Aorta (tissue), 5 donors: ENCODE measurements at regions not wholly inside any gene's neighbourhood (a gene's known extent, or its start where the extent isn't known, plus 50 kb on each side); places are given as distances from the start of the nearest gene placed in this dataset.
"Not testable (repeated sequence)": the region's sequence is repeated elsewhere in the genome, so short reads cannot be mapped to it uniquely, and the experiment has no call there.

Experiments
- ATAC-seq: fragments of 200-7000 bp; cut with Tn5 transposase; one replicate; pipeline ENCODE4 v1.9.1; 2022; ENCODE audit warnings: moderate library complexity; ENCODE audit not compliant: low FRiP score
- DNase-seq, 2 donors: peaks; one replicate each; pipeline ENCODE4 v3.0.0-alpha.2; 2020
- H3K27ac ChIP-seq, 2 donors: one replicate each; pipeline ENCODE4 v1.5.1; 2013; ENCODE audit warnings: low read length in 2 of 2, mild to moderate bottlenecking in 2 of 2, moderate library complexity in 2 of 2, control low read depth in 1 of 2, inconsistent platforms in 1 of 2, low read depth in 1 of 2
- H3K27me3 ChIP-seq, 2 donors: one replicate each; pipeline ENCODE4 v1.6.1; 2013; ENCODE audit warnings: control low read depth in 1 of 2, low read length in 1 of 2, mild to moderate bottlenecking in 1 of 2, moderate library complexity in 1 of 2; ENCODE audit not compliant: insufficient read depth in 2 of 2, control insufficient read depth in 1 of 2
- H3K36me3 ChIP-seq, 2 donors: one replicate each; pipeline ENCODE4 v1.6.1; 2013; ENCODE audit warnings: control low read depth in 1 of 2, low read length in 1 of 2, mild to moderate bottlenecking in 1 of 2; ENCODE audit not compliant: insufficient read depth in 2 of 2, control insufficient read depth in 1 of 2
- H3K4me1 ChIP-seq, 2 donors: one replicate each; pipeline ENCODE4 v1.6.1; 2013; ENCODE audit warnings: low read length in 2 of 2, control low read depth in 1 of 2, mild to moderate bottlenecking in 1 of 2, moderate library complexity in 1 of 2; ENCODE audit not compliant: insufficient read depth in 2 of 2, control insufficient read depth in 1 of 2
- H3K4me3 ChIP-seq, 2 donors: one replicate each; pipeline ENCODE4 v1.5.1; 2013; ENCODE audit warnings: low read length in 2 of 2, control low read depth in 1 of 2, mild to moderate bottlenecking in 1 of 2
- H3K9me3 ChIP-seq: one replicate; pipeline ENCODE4 v1.6.1; 2013; ENCODE audit warnings: mild to moderate bottlenecking, low read length; ENCODE audit not compliant: control insufficient read depth
- WGBS, 2 donors: extraction: QIAGEN DNeasy Blood & Tissue Kit; methylation state at CpG; one replicate each; pipeline ENCODE4 v1.1.7; 2013; 5-methylcytosine and 5-hydroxymethylcytosine counted together
- intact Hi-C, 2 donors: fragments of 100-400 bp; cut with DNase I; formaldehyde crosslinking; loops; one replicate each; pipeline versions ENCODE4 v1.14.2 to v1.15.0; 2022
- donor health status: healthy with polysubstance abuse.
- donor health status: Bipolar disorder and iron deficiency.
- donor health status: DM: no; HTN: no; CAD: no.
- donor health status: DM: no; HTN: no; CAD: no.
- donor health status: DM: yes; HTN: yes; CAD: no.

- H3K27ac ChIP-seq, result no peak overlapping the region
- intact Hi-C loops, result no loop called here
- no peaks in the 10 kb centered on the region for H3K27me3 ChIP-seq
- no peak for ATAC-seq
- H3K4me3 ChIP-seq, result no peak overlapping the region
- H3K4me1 ChIP-seq, result no peaks in the 10 kb centered on the region
- H3K36me3 ChIP-seq, result no peaks in the 10 kb centered on the region
- WGBS, 2 donors, result 55 to 63% methylated on average over 2 of the region's 2 CpGs
- no peaks in the 10 kb centered on the region for H3K9me3 ChIP-seq
- no peak for DNase-seq
These were observed 728.7 kb downstream of the GALC start for GRCh38 chr14:87264272-87264785.

DNA sequence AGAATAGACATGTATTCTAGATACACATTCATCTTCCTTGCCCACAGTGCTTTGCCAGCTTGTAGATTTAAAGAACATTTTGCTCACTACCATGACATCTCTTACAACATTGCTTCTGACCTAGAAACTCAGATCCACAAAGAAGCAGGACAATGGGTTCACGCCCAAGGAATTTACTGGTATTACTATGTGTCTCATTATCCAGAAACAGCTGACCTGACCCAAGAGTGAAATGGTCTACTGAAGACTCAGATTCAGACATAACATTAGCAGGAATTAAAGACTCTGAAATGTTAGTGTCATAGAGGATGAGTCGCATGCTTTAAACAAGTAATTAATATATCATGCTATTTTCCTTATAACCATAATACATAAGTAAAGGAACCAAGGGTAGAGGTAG lies 731.4 kb downstream of the GALC start:
- H3K27me3 ChIP-seq, result no peaks in the 10 kb centered on the region
- H3K9me3 ChIP-seq, result no peaks in the 10 kb centered on the region
- H3K4me3 ChIP-seq, result no peak overlapping the region
- no peak for ATAC-seq
- intact Hi-C loops, result no loop called here
- DNase-seq, result no peak
- H3K36me3 ChIP-seq, result no peaks in the 10 kb centered on the region
- no peaks in the 10 kb centered on the region for H3K4me1 ChIP-seq
- 92 to 100% methylated on average over 2 of the region's 2 CpGs for WGBS, 2 donors
- H3K27ac ChIP-seq, result no peak overlapping the region

DNA sequence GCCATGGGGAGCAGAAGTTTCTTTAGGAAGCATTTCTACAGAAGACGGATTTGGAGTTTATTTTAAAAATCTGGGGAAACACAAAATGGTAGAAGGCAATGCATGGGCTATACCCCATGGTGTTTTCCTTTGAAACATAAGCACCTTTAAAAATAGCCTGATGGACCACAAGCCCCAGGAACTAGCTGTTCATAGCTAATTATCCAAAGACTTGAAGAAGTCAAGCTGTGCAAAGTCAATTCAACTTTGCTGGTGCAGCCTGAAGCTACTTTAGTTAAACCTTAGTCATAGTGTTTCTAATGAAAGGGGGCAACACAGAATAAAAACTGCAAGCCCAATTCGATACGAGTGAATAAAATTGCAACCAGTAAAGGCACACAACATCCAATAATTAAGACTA lies 732.5 kb downstream of the GALC start:
- ATAC-seq (no peak), DNase-seq (no peak)
- no peak overlapping the region for H3K4me3 ChIP-seq
- intact Hi-C loops, result no loop called here
- no peak overlapping the region for H3K27ac ChIP-seq
- no peaks in the 10 kb centered on the region for H3K36me3 ChIP-seq
- WGBS, 2 donors, result 40 to 53% methylated on average over 3 of the region's 3 CpGs
- no peaks in the 10 kb centered on the region for H3K27me3 ChIP-seq
- no peaks in the 10 kb centered on the region for H3K4me1 ChIP-seq
- no peaks in the 10 kb centered on the region for H3K9me3 ChIP-seq

DNA sequence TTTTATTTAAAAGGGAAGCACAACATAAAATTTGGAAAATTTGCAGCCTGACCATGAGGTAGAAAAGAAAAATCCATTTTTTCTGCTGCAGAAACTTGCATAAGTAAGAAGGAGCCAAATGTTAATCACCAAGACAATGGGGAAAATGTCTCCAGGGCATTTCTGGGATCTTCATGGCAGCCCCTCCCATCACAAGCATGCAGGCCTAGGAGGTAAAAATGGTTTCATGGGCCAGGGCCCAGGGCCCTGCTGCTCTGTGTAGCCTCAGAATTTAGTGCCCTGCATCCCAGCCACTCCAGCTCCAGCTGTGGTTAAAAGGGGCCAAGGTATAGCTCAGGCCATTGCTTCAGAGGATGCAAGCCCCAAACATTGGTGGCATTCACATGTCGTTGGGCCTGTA lies 735.6 kb downstream of the GALC start:
- H3K4me1 ChIP-seq, result no peaks in the 10 kb centered on the region
- WGBS, 2 donors, result 60 to 73% methylated on average over 1 of the region's 1 CpG
- DNase-seq (no peak), ATAC-seq (no peak)
- H3K4me3 ChIP-seq, result no peak overlapping the region
- no peaks in the 10 kb centered on the region for H3K9me3 ChIP-seq
- no peaks in the 10 kb centered on the region for H3K27me3 ChIP-seq
- H3K27ac ChIP-seq, result no peak overlapping the region
- H3K36me3 ChIP-seq, result no peaks in the 10 kb centered on the region
- intact Hi-C loops, result no loop called here

DNA sequence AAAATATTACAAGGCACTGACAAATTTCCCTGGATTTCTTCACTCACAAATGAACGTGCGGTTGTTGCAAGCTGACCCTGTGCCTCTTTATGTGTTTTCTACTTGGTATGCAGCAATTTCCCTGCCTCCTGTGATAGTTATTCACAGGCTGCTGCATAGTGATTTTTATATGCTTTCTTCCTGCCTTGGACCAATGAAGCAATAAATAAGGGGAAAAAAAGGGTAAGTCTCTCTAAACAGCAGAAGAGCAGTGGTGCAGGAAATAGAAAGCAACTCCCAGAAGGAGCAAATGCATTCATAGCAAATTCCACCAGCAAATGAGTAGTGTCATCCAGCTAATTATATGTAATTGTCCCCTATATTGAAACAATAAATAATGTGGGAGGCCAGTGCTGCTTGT lies 737.9 kb downstream of the GALC start:
- H3K4me1 ChIP-seq, result no peaks in the 10 kb centered on the region
- no peaks in the 10 kb centered on the region for H3K27me3 ChIP-seq
- intact Hi-C loops, result no loop called here
- ATAC-seq (no peak), DNase-seq (no peak)
- no peaks in the 10 kb centered on the region for H3K36me3 ChIP-seq
- no peaks in the 10 kb centered on the region for H3K9me3 ChIP-seq
- H3K4me3 ChIP-seq, result no peak overlapping the region
- WGBS, 2 donors, result 70 to 78% methylated on average over 2 of the region's 2 CpGs
- no peak overlapping the region for H3K27ac ChIP-seq

DNA sequence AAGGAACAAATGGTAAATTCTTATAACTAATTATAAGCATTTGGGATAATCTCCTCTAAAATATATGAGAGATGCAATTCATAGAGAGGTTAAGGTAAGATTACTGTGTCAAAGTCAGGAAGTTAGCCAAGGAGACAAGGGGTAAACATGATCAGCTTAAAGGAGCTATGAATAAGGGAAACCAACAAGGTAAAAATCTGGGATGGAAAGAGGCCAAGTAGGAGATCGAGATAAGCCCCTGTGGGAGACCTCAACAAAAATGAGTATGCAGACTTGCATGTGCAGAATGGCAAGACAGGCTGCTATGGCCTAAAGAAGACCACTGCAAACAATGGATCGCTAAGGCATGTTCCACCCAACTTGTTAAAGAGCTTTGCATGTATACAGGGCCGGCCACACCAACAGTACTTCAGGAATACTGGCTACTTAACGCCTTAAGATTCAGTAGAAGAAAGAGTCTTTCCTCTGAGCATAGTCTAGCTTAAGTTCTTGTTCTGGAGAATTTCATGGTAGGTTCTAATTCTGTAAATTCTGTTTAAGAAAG lies 738.6 kb downstream of the GALC start:
- ATAC-seq (no peak), DNase-seq (no peak)
- Histone ChIP-seq H3K9me3 (no peaks in the 10 kb centered on the region), H3K4me3 (no peak overlapping the region), H3K27me3 (no peaks in the 10 kb centered on the region), H3K4me1 (no peaks in the 10 kb centered on the region), H3K27ac (no peak overlapping the region), H3K36me3 (no peaks in the 10 kb centered on the region)
- 42 to 47% methylated on average over 4 of the region's 4 CpGs for WGBS, 2 donors
- intact Hi-C loops, result no loop called here

GRCh38 chr14:87253791-87254190 lies 739.2 kb downstream of the GALC start:
- WGBS, 2 donors, result 57 to 69% methylated on average over 3 of the region's 3 CpGs
- ATAC-seq, result not testable (repeated sequence)

DNA sequence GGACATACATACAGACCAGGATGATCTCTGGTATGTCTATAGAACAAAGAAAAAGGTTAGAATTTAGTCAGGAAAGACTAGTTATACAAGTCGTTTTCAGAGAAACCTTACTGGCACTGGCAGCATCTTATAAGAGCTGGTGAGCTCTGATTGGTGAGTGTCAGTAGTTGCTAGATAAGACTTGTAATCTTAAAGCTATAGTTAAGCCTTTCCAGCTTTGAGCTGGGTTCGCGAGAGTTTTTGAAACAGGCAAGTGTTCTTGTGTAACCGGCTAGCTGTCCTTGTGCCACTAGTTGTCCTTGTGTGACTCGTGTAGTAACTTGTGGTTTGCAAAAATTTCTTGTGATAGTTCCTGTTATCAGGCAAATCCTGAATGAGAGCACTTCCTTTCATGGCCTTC lies 740.9 kb downstream of the GALC start:
- WGBS, 2 donors, result 54 to 64% methylated on average over 5 of the region's 5 CpGs
- intact Hi-C loops, result no loop called here
- no peaks in the 10 kb centered on the region for H3K4me1 ChIP-seq

More at GRCh38 chr14:87253791-87254190, 739.2 kb downstream of the GALC start:
- H3K4me1 ChIP-seq, H3K9me3 ChIP-seq, H3K36me3 ChIP-seq, H3K27ac ChIP-seq, DNase-seq, H3K27me3 ChIP-seq, H3K4me3 ChIP-seq, intact Hi-C loops: not testable (repeated sequence)

DNA sequence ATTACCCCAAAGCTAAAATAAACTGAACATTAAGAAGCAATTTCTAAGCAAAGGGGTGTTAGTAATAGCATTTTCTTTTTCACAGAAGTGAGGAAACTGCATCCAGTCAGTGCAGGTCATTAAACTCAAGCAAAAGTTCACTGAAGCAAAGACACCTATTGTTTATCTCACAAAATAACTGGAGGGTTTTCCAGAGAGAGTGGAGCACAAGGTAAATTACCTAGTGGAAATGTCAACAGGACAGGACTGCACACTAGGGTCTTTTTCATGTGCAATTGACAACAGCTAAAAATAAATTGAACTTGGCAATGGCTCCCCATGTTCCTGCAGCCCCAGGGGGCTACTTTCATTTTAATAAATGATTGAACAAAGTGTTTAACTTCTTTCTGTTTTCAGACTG lies 742.0 kb downstream of the GALC start:
- Histone ChIP-seq H3K36me3 (no peaks in the 10 kb centered on the region), H3K27ac (no peak overlapping the region), H3K27me3 (no peaks in the 10 kb centered on the region), H3K9me3 (no peaks in the 10 kb centered on the region), H3K4me3 (no peak overlapping the region), H3K4me1 (no peaks in the 10 kb centered on the region)
- ATAC-seq, result no peak
- intact Hi-C loops, result no loop called here
- no peak for DNase-seq

More for the DNA sequence above, 740.9 kb downstream of the GALC start:
- no peaks in the 10 kb centered on the region for H3K9me3 ChIP-seq
- DNase-seq (no peak), ATAC-seq (no peak)
- H3K27me3 ChIP-seq, result no peaks in the 10 kb centered on the region
- H3K4me3 ChIP-seq, result no peak overlapping the region
- H3K27ac ChIP-seq, result no peak overlapping the region
- no peaks in the 10 kb centered on the region for H3K36me3 ChIP-seq
